ENCODE measurements at regions not wholly inside any gene's neighbourhood (a gene's known extent, or its start where the extent isn't known, plus 50 kb on each side); places are given as distances from the start of the nearest gene placed in this dataset.
A peak's percentile ranks its signal among the peaks of the same experiment; 100 is the strongest.
"Not testable (repeated sequence)": the region's sequence is repeated elsewhere in the genome, so short reads cannot be mapped to it uniquely, and the experiment has no call there.

DNA sequence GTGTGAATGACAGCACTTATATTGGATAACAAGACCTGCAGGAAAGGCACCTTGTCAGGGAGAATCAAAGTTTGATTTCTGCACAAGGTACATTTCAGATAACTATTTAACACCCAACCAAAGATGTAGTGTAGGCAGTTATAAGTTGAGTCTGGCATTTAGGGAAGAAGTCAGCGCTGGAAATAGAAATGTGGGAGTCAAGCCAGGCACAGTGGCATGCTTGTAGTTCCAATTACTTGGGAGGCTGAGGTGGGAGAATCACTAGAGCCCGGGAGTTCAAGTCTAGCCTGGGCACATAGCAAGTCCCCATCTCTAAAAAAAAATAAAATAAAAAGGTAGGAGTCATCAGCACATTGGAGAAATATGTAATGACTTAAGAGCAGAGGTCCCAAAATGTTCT is 295.1 kb downstream of the ZNF674 start:
- DNase-seq (ENCODE audit: low read depth) = no peak

DNA sequence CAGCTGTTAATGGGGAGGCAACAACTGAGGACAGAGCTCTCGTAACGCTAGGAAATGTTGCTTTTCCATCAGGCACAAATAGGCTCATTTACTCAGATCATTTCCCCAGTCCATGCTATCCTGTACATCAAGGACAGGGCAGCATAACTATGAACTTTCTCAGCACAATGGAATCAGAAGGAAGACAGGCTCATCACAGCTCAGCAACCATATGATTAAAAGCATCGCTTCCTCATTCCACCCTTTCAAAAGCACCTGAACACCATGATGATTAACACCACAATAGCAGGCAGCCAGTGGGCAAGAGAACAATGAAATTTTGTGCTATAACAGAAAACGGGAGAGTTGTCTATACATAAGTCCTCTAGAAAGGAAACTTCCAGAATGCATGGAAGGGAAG is 297.8 kb downstream of the ZNF674 start:
- no peak for DNase-seq (ENCODE audit: low read depth)
- H3K4me3 ChIP-seq (ENCODE audit: low read depth, low read length) = no peak overlapping the region

More for the DNA sequence above, 295.1 kb downstream of the ZNF674 start:
- H3K4me3 ChIP-seq (ENCODE audit: low read depth, low read length) = no peak overlapping the region

DNA sequence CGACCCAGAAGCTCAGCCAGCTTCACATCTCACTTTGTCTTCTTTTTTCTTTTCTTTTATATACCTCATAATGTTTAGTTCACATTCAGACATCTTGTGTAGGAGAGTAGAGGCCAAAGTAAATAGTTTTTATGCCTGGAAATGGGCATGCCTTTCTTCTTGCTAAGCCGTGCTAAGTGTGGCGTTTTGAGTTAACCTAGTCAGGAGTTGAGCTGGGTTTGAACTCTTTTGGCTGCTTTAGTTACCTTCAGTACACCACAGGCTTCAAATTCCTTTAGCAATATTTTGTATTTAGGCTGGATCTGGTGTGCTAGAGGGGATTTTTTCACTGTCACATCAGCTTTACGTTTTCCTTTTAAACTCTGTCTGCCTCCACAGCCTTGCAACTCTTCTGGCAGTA is 300.8 kb downstream of the ZNF674 start:
- DNase-seq (ENCODE audit: low read depth) = peak; percentile 16
- H3K4me3 ChIP-seq (ENCODE audit: low read depth, low read length) = no peak overlapping the region

DNA sequence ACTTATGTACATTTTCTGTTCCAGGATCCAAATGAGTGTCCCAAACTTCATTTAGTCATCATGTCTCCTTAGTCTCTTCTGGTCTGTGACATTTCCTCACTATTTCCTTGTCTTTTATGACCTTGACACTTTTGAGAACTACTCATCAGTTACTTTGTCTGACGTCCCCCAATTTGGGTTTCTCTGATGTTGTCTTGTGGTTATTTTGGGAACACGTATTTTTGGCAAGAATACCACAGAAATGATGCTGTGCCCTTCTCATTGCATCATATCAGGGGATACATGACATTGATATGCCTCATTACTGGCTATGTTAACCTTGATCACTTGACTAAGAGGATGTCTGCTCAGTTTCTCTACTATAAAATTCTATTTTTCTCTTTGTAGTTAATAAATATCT is 308.8 kb downstream of the ZNF674 start:
- no peak for DNase-seq (ENCODE audit: low read depth)
- H3K4me3 ChIP-seq (ENCODE audit: low read depth, low read length) = no peak overlapping the region

DNA sequence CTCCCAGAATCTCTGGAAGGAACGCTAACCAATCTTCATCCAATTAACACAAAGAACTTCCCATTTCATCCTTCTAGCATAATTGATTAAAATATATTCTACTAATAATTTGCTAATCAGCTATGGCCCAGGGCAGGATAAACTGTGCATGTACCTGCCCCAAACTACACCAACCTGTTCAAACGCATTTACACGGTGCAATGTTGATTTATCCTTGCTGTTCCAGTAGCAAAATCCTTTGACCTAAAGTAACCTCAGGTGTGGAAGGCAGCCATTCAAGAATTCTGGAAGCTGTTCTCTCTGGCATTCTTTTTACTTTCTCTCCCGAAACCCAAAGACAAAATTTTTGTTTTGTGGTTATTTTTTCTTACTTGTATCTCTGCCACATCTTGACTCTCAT is 309.4 kb downstream of the ZNF674 start:
- no peak overlapping the region for H3K4me3 ChIP-seq (ENCODE audit: low read depth, low read length)
- no peak for DNase-seq (ENCODE audit: low read depth)

DNA sequence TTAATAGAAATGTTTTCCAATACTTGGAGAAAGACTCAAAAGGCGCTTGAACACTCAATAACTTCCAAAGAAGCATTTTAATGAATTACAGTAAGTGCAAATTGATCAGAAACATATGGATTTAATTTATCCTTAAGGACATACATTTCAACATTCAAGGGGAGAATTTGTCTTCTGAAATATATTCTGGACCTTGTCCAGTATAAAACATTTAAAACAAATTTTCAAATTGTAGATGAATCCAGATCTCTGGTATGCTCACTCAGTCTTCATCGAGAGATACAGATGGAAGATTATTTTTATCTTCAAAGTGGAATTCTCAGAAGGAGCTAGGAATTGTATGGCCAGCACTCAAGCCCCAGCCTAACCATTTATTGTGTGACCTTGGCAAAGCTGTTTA is 310.4 kb downstream of the ZNF674 start:
- H3K4me3 ChIP-seq (ENCODE audit: low read depth, low read length) = no peak overlapping the region
- DNase-seq (ENCODE audit: low read depth) = no peak

DNA sequence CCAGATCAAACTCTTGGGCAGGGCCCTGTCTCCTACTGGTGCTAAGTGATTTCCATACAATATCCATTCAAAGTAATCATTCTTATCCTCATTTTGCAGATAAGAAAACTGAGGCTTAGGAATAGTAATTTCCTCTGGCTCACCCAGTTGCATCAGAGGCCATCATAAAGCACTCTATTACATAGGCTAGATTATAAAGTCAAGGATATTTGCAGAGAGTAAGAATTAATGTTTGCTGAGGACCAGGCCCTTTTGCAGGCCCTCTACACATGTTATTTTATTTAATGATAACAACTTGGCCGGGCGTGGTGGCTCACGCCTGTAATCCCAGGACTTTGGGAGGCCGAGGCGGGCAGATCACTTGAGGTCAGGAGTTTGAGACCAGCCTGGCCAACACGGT is 316.8 kb downstream of the ZNF674 start:
- H3K4me3 ChIP-seq (ENCODE audit: low read depth, low read length) = no peak overlapping the region
- no peak for DNase-seq (ENCODE audit: low read depth)

DNA sequence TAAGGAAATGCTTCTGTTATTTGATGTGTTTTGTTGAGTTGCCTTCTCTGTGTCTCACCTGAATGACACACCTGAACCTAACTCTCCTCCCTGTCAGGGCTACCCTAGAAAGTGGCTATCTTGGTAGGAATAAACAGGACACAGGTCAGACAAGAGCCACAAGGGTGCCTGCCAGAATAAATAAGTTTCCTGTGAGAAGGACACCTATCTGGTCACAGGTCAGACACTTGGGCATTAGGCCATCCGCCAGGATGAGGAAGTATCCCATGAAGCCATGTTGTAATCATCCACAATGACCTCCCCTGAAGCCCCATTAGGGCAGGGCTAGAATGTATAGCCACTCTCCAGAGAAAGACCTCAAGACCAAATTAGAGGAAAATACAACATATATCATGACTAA is 318.8 kb downstream of the ZNF674 start:
- no peak overlapping the region for H3K4me3 ChIP-seq (ENCODE audit: low read depth, low read length)
- DNase-seq (ENCODE audit: low read depth) = no peak

DNA sequence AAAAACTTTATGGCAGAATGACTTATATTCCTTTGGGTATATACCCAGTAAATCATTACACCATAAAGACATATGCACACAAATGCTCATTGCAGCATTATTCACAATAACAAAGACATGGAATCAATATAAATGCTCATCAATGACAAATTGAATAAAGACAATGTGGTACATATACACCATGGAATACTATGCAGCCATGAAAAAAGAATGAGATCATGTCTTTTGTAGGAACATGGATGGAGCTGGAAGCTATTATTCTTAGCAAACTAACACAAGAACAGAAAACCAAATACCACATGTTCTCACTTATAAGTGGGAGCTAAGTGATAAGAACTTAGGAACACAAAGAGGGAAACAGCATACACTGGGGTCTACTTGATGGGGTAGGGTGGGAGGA is 321.7 kb downstream of the ZNF674 start:
- not testable (repeated sequence) for DNase-seq (ENCODE audit: low read depth); H3K4me3 ChIP-seq (ENCODE audit: low read depth, low read length)

DNA sequence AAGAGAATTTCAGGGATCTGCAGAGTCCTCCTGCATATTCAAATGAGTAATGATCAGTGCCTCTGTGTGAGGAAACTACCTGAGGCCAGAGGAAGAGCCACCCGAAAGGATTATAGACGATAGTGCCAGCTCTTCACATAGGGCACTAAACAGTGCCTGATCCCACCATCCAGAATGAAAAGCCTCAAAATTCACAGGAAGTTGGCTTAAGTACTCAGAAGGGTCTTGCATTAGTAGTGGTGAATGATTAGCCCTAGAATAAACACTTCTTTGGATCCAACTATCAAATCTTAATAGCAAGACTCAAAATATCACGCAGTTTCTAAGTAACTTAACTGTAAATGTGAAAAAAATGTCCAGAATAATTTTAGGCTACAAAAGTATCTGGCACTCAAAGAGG is 324.4 kb downstream of the ZNF674 start:
- no peak for DNase-seq (ENCODE audit: low read depth)

DNA sequence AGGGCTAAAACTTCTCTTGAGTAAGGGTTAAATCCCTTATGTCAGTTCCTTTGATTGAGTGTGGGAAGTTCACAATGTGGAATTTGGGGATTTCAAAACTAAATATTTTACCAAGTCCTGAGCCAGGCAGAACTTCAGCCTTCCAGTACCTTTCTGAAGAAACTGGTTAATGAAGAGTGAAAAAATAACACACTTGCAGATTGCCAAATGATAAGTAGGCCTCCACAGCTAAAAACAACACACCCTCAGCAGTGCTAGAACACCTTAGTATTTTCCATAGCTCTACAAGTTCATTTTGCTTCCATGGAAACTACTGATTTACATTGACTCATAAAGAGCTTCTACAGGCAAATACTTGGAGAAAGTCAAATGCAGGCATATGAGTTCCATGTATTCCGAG is 326.8 kb downstream of the ZNF674 start:
- no peak for DNase-seq (ENCODE audit: low read depth)
- H3K4me3 ChIP-seq (ENCODE audit: low read depth, low read length) = no peak overlapping the region

More for the DNA sequence above, 324.4 kb downstream of the ZNF674 start:
- H3K4me3 ChIP-seq (ENCODE audit: low read depth, low read length) = no peak overlapping the region

DNA sequence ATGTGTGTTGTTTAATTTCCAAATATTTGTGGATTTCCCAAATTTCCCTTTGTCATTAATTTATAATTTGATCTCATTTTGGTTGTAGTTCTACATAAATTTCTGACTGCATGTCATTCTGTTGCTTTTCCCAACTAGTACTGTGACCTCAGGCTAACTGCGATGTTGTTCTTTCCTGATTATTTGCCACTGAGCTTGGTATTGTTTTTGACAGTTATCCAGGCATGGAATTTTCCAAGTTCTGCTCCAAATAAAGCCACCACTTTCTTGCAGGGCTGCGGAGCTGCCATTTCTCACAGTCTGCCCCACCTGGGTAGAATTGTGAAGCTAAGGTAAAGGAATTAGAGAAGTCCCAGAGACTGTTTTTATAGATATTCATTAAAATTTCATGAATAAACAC is 328.8 kb downstream of the ZNF674 start:
- DNase-seq (ENCODE audit: low read depth) = no peak

DNA sequence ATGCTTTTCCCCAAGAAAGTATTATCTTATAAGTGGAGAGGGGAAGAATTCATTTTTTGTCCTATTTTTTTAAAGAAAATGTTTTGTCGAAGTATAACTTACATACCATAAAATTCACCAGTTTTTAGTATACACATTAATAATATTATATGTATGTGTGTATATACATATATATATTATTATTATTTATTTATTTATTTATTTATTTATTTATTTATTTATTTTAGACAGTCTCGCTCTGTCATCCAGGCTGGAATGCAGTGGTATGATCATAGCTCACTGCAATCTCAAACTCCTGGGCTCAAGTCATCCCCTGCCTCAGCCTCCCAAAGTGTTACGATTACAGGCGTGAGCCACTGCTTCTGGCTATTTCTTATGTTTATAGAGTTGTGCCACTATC is 334.1 kb downstream of the ZNF674 start:
- no peak overlapping the region for H3K4me3 ChIP-seq (ENCODE audit: low read depth, low read length)
- no peak for DNase-seq (ENCODE audit: low read depth)

More for the DNA sequence above, 328.8 kb downstream of the ZNF674 start:
- no peak overlapping the region for H3K4me3 ChIP-seq (ENCODE audit: low read depth, low read length)

DNA sequence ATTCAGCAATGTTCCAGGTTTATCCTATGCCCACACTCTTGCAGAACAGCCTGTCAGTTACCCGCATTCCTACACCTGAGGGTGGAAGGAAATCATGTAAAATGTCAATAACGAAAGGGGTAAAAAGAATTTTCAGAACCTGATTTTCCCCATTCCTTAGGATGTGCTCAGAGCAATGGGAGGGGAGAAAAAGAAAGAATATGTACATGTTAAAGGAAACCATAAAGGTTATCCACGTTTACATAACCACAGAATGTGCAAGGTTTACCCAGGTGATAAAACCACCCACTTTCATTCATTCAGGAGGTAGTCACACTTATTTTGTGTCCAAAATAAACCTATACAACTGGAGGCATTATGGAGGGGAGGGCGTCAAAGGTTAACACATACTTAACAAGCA is 335.5 kb downstream of the ZNF674 start:
- DNase-seq (ENCODE audit: low read depth) = no peak
- H3K4me3 ChIP-seq (ENCODE audit: low read depth, low read length) = no peak overlapping the region

DNA sequence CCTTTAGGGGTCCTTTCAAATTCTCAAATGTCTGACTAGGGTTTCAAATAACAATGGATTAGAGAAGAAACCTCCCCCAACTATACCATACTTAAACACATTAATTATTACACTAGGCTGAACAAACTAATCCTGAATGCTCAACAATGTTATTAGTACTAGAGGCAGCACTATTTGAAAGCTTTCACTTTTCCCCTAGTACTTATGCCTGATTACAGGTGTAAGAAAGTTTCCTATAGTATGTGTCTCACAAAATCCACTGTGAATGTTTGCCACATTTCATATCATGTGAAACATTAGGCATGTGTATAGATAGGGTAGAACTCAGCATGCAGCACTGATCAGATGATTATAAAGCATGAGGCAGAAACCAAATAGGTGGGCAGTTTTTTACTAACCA is 336.2 kb downstream of the ZNF674 start:
- no peak for DNase-seq (ENCODE audit: low read depth)
- no peak overlapping the region for H3K4me3 ChIP-seq (ENCODE audit: low read depth, low read length)

DNA sequence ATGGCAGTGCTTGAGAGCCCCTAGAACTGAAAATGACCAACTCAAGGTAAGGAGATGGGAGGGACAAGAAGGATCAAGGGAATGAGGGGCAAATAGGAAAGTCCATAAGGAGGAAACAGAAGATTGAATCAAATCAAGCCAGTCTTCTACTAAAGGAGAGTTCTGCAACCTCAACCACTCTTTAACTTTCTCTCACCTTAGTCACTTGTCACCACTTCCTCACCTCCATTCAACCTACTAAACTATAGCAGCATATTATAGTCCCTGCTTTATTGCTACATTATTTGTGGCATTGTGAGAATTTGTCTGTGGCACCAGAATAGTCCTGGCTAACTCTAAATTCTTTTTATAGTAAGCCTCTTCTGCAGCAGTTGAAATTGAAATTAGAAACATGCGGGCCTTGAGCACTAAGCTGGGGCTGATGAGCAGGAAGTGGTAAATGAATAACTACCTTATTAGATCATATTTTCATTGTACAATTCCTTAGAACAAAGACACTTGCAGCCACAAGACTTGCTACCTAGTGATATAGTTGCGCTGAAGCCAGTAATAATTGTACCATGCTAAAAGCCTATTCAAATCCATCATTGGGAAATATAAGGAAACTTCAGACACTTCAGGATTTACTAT is 336.9 kb downstream of the ZNF674 start:
- no peak for DNase-seq (ENCODE audit: low read depth)
- H3K4me3 ChIP-seq (ENCODE audit: low read depth, low read length) = no peak overlapping the region

DNA sequence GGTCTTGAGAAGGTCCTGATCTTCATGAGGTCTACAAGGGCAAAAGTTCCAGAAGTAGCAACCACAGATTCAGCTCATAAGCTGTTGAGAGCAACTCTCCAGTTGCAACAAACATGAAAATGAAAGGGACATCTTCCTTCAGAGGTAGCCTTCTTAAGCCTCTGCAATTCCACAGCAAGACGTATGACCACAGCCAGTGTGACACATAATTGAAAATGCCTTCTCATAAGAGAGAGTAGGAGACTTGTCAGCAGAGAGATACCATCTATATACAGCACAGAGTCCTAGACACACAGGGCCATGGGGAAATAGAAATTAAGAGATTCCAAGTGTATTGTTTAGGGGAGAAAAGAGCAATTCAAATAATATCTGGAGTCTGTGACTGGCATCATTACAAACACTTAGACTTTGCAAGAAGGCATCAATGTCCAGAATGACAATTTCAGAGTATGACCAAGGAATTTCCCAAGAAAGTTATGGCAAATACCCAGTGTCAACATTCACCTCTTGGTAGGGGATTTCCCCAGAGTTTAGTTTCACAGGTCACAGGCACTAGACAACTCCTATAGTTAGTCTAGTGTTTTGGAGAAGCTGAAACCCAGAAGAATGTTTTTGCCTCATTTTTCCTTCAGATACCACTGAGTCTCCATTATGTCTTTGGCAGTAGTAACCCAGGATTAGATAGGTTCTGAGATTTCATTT is 340.3 kb downstream of the ZNF674 start:
- H3K4me3 ChIP-seq (ENCODE audit: low read depth, low read length) = no peak overlapping the region
- no peak for DNase-seq (ENCODE audit: low read depth)

DNA sequence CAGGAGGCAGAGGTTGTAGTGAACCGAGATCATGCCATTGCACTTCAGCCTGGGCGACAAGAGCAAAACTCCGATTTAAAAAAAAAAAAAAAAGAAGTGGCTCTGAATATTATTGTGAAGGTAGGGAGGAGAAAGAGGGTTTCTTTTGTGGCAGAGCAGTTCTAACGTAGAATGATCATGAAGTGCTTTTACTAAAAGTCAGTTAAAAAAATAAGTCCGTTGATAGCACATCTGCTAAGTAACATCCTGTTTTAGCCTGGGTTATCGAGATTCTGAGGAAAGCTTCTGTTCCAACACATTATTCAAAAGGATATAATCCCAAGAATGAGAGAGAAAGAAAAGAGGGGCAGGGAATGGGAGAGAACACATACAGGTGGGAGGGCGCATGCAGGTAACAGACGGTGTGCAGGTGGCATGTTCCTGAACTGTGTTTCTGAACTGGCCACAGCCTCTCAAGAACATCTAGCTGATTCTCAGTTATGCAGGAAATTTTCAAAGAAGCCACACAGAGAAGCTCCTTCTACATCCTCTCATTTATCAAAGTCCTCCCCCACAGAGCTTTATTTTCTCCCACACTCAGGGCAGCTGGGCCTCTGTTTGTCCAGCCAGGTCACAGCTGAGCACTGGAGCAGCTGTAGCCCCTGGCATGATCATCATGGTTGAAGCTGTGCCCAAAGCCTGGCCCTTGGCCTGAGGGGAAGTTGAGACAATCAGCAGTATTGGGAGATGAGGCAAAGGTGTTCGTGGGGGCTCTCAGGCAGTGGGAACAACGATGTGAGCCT is 342.3 kb downstream of the ZNF674 start:
- DNase-seq (ENCODE audit: low read depth) = no peak
- H3K4me3 ChIP-seq (ENCODE audit: low read depth, low read length) = no peak overlapping the region

DNA sequence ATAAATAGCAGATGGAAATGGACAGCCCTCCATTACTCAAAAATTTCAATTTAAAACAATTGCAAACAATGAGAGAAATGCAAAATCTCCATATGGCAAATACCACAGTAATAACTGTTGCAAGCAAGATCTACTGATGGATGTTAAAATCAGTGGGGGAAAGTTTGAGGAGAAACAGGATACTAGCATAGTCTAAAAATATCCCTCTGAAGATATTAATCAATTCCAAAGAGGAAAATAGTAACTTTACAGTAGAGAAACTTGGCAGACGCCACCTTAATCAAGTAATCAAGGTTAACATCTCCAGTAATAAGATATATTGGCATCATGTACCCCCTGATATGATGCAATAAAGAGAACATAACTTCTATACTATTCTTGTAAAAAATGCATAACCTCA is 344.8 kb downstream of the ZNF674 start:
- DNase-seq (ENCODE audit: low read depth) = no peak
- no peak overlapping the region for H3K4me3 ChIP-seq (ENCODE audit: low read depth, low read length)

DNA sequence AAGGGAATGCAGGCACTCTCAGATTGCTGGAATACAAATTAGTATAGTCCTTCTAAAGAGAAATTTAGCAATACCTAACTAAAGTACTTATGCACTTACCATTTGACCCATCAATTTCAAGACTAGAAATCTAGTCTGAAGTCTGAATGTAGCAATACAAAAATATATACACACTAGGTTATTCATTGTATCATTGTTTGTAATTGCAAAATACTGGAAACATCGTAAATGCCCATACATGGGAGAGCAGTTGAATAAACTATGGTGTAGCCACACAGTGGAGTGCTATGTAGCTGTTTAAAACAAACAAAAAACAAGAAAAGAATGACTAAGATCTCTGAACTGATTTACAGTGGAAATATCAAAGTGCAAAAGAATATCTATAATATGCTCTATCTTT is 346.4 kb downstream of the ZNF674 start:
- no peak overlapping the region for H3K4me3 ChIP-seq (ENCODE audit: low read depth, low read length)
- no peak for DNase-seq (ENCODE audit: low read depth)

DNA sequence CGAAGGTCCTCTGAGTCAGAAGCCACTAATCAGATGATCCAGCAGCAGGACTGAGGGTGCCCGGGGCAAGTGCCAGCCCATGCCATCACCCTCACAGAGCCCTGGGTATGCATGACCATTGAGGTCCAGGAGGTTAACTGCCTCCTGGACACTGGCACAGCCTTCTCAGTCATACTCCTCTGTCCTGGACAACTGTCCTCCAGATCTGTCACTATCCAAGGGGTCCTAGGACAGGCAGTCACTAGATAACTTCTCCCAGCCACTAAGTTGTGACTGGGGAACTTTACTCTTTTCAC is 358.5 kb downstream of the ZNF674 start:
- DNase-seq (ENCODE audit: low read depth); H3K4me3 ChIP-seq (ENCODE audit: low read depth, low read length): not testable (repeated sequence)
